ENCODE measurements at regions not wholly inside any gene's neighbourhood (a gene's known extent, or its start where the extent isn't known, plus 50 kb on each side); places are given as distances from the start of the nearest gene placed in this dataset.

- Histone ChIP-seq H3K4me1 (ENCODE audit: control insufficient read depth, insufficient read depth, low read length) (no peaks in the 10 kb centered on the region), H3K27me3 (ENCODE audit: control insufficient read depth, insufficient read depth, low read length) (no peaks in the 10 kb centered on the region), H3K9me3 (ENCODE audit: control insufficient read depth, low read length) (no peaks in the 10 kb centered on the region), H3K4me3 (ENCODE audit: low read length) (no peak overlapping the region), H3K9ac (ENCODE audit: low read length) (no peak overlapping the region), H3K36me3 (ENCODE audit: control insufficient read depth, insufficient read depth, low read length) (no peaks in the 10 kb centered on the region)
Measured at GRCh38 chr5:166240705-166241104, 2050.7 kb upstream of the WWC1 start.

- Histone ChIP-seq H3K9me3 (ENCODE audit: control insufficient read depth, low read length) (no peaks in the 10 kb centered on the region), H3K4me3 (ENCODE audit: low read length) (no peak overlapping the region), H3K9ac (ENCODE audit: low read length) (no peak overlapping the region), H3K36me3 (ENCODE audit: control insufficient read depth, insufficient read depth, low read length) (no peaks in the 10 kb centered on the region), H3K27me3 (ENCODE audit: control insufficient read depth, insufficient read depth, low read length) (no peaks in the 10 kb centered on the region), H3K4me1 (ENCODE audit: control insufficient read depth, insufficient read depth, low read length) (no peaks in the 10 kb centered on the region)
Measured at GRCh38 chr5:166245556-166245955, 2045.9 kb upstream of the WWC1 start.

- Histone ChIP-seq H3K36me3 (ENCODE audit: control insufficient read depth, insufficient read depth, low read length) (no peaks in the 10 kb centered on the region), H3K9ac (ENCODE audit: low read length) (no peak overlapping the region), H3K4me3 (ENCODE audit: low read length) (no peak overlapping the region), H3K27me3 (ENCODE audit: control insufficient read depth, insufficient read depth, low read length) (no peaks in the 10 kb centered on the region), H3K4me1 (ENCODE audit: control insufficient read depth, insufficient read depth, low read length) (no peaks in the 10 kb centered on the region), H3K9me3 (ENCODE audit: control insufficient read depth, low read length) (no peaks in the 10 kb centered on the region)
Measured at GRCh38 chr5:166251786-166252185, 2039.7 kb upstream of the WWC1 start.

GRCh38 chr5:166257661-166258060, 2033.8 kb upstream of the WWC1 start:
- Histone ChIP-seq H3K27me3 (ENCODE audit: control insufficient read depth, insufficient read depth, low read length) (no peaks in the 10 kb centered on the region), H3K36me3 (ENCODE audit: control insufficient read depth, insufficient read depth, low read length) (no peaks in the 10 kb centered on the region), H3K9me3 (ENCODE audit: control insufficient read depth, low read length) (no peaks in the 10 kb centered on the region), H3K4me1 (ENCODE audit: control insufficient read depth, insufficient read depth, low read length) (no peaks in the 10 kb centered on the region), H3K4me3 (ENCODE audit: low read length) (no peak overlapping the region), H3K9ac (ENCODE audit: low read length) (no peak overlapping the region)

- Histone ChIP-seq H3K4me3 (ENCODE audit: low read length) (no peak overlapping the region), H3K4me1 (ENCODE audit: control insufficient read depth, insufficient read depth, low read length) (no peaks in the 10 kb centered on the region), H3K9me3 (ENCODE audit: control insufficient read depth, low read length) (no peaks in the 10 kb centered on the region), H3K36me3 (ENCODE audit: control insufficient read depth, insufficient read depth, low read length) (no peaks in the 10 kb centered on the region), H3K9ac (ENCODE audit: low read length) (no peak overlapping the region), H3K27me3 (ENCODE audit: control insufficient read depth, insufficient read depth, low read length) (no peaks in the 10 kb centered on the region)
Measured at GRCh38 chr5:166262395-166262794, 2029.0 kb upstream of the WWC1 start.

GRCh38 chr5:166267907-166268306, 2023.5 kb upstream of the WWC1 start:
- Histone ChIP-seq H3K9ac (ENCODE audit: low read length) (no peak overlapping the region), H3K4me1 (ENCODE audit: control insufficient read depth, insufficient read depth, low read length) (no peaks in the 10 kb centered on the region), H3K9me3 (ENCODE audit: control insufficient read depth, low read length) (no peaks in the 10 kb centered on the region), H3K4me3 (ENCODE audit: low read length) (no peak overlapping the region), H3K36me3 (ENCODE audit: control insufficient read depth, insufficient read depth, low read length) (no peaks in the 10 kb centered on the region), H3K27me3 (ENCODE audit: control insufficient read depth, insufficient read depth, low read length) (no peaks in the 10 kb centered on the region)

- Histone ChIP-seq H3K9ac (ENCODE audit: low read length) (no peak overlapping the region), H3K4me3 (ENCODE audit: low read length) (no peak overlapping the region), H3K27me3 (ENCODE audit: control insufficient read depth, insufficient read depth, low read length) (no peaks in the 10 kb centered on the region), H3K4me1 (ENCODE audit: control insufficient read depth, insufficient read depth, low read length) (no peaks in the 10 kb centered on the region), H3K36me3 (ENCODE audit: control insufficient read depth, insufficient read depth, low read length) (no peaks in the 10 kb centered on the region), H3K9me3 (ENCODE audit: control insufficient read depth, low read length) (no peaks in the 10 kb centered on the region)
Measured at GRCh38 chr5:166270712-166271111, 2020.7 kb upstream of the WWC1 start.

- Histone ChIP-seq H3K36me3 (ENCODE audit: control insufficient read depth, insufficient read depth, low read length) (no peaks in the 10 kb centered on the region), H3K4me3 (ENCODE audit: low read length) (no peak overlapping the region), H3K9ac (ENCODE audit: low read length) (no peak overlapping the region), H3K4me1 (ENCODE audit: control insufficient read depth, insufficient read depth, low read length) (no peaks in the 10 kb centered on the region), H3K27me3 (ENCODE audit: control insufficient read depth, insufficient read depth, low read length) (no peaks in the 10 kb centered on the region), H3K9me3 (ENCODE audit: control insufficient read depth, low read length) (no peaks in the 10 kb centered on the region)
Measured at GRCh38 chr5:166276006-166276405, 2015.4 kb upstream of the WWC1 start.

- H3K9ac ChIP-seq (ENCODE audit: low read length), result no peak overlapping the region
Measured at GRCh38 chr5:166279828-166280227, 2011.6 kb upstream of the WWC1 start.

GRCh38 chr5:166281433-166281832, 2010.0 kb upstream of the WWC1 start:
- Histone ChIP-seq H3K9ac (ENCODE audit: low read length) (no peak overlapping the region), H3K4me3 (ENCODE audit: low read length) (no peak overlapping the region), H3K9me3 (ENCODE audit: control insufficient read depth, low read length) (no peaks in the 10 kb centered on the region), H3K36me3 (ENCODE audit: control insufficient read depth, insufficient read depth, low read length) (no peaks in the 10 kb centered on the region), H3K4me1 (ENCODE audit: control insufficient read depth, insufficient read depth, low read length) (no peaks in the 10 kb centered on the region), H3K27me3 (ENCODE audit: control insufficient read depth, insufficient read depth, low read length) (no peaks in the 10 kb centered on the region)

More at GRCh38 chr5:166279828-166280227, 2011.6 kb upstream of the WWC1 start:
- Histone ChIP-seq H3K9me3 (ENCODE audit: control insufficient read depth, low read length) (no peaks in the 10 kb centered on the region), H3K4me1 (ENCODE audit: control insufficient read depth, insufficient read depth, low read length) (no peaks in the 10 kb centered on the region), H3K36me3 (ENCODE audit: control insufficient read depth, insufficient read depth, low read length) (no peaks in the 10 kb centered on the region), H3K4me3 (ENCODE audit: low read length) (no peak overlapping the region), H3K27me3 (ENCODE audit: control insufficient read depth, insufficient read depth, low read length) (no peaks in the 10 kb centered on the region)

- no peak overlapping the region for H3K9ac ChIP-seq (ENCODE audit: low read length)
- H3K27me3 ChIP-seq (ENCODE audit: control insufficient read depth, insufficient read depth, low read length), result no peaks in the 10 kb centered on the region
- H3K36me3 ChIP-seq (ENCODE audit: control insufficient read depth, insufficient read depth, low read length), result no peaks in the 10 kb centered on the region
- H3K4me1 ChIP-seq (ENCODE audit: control insufficient read depth, insufficient read depth, low read length), result no peaks in the 10 kb centered on the region
- no peak overlapping the region for H3K4me3 ChIP-seq (ENCODE audit: low read length)
- H3K9me3 ChIP-seq (ENCODE audit: control insufficient read depth, low read length), result no peaks in the 10 kb centered on the region
Measured at GRCh38 chr5:166282939-166283338, 2008.5 kb upstream of the WWC1 start.

GRCh38 chr5:166285361-166285760, 2006.1 kb upstream of the WWC1 start:
- Histone ChIP-seq H3K36me3 (ENCODE audit: control insufficient read depth, insufficient read depth, low read length) (no peaks in the 10 kb centered on the region), H3K9ac (ENCODE audit: low read length) (no peak overlapping the region), H3K4me3 (ENCODE audit: low read length) (no peak overlapping the region), H3K4me1 (ENCODE audit: control insufficient read depth, insufficient read depth, low read length) (no peaks in the 10 kb centered on the region), H3K9me3 (ENCODE audit: control insufficient read depth, low read length) (no peaks in the 10 kb centered on the region), H3K27me3 (ENCODE audit: control insufficient read depth, insufficient read depth, low read length) (no peaks in the 10 kb centered on the region)

GRCh38 chr5:166286832-166287231, 2004.6 kb upstream of the WWC1 start:
- H3K9me3 ChIP-seq (ENCODE audit: control insufficient read depth, low read length), result no peaks in the 10 kb centered on the region
- H3K4me1 ChIP-seq (ENCODE audit: control insufficient read depth, insufficient read depth, low read length), result no peaks in the 10 kb centered on the region
- H3K27me3 ChIP-seq (ENCODE audit: control insufficient read depth, insufficient read depth, low read length), result no peaks in the 10 kb centered on the region
- no peak overlapping the region for H3K9ac ChIP-seq (ENCODE audit: low read length)
- no peaks in the 10 kb centered on the region for H3K36me3 ChIP-seq (ENCODE audit: control insufficient read depth, insufficient read depth, low read length)
- no peak overlapping the region for H3K4me3 ChIP-seq (ENCODE audit: low read length)

Measured in mucosa of stomach (tissue), 1 donor.